ENCODE measurements at regions not wholly inside any gene's neighbourhood (a gene's known extent, or its start where the extent isn't known, plus 50 kb on each side); places are given as distances from the start of the nearest gene placed in this dataset.

GRCh38 chr2:144679942-144680341 is 160.0 kb upstream of the ZEB2 start:
- TF ChIP-seq ZNF362 (tag by site-specific recombination; IDR thresholded peaks at IDR 0.05) (no peak), OSR2 (tag by site-specific recombination; IDR thresholded peaks at IDR 0.05) (no peak), ZNF670 (tag by site-specific recombination; IDR thresholded peaks at IDR 0.05; ENCODE audit: low read depth) (no peak), HOXA7 (CRISPR knock-in tag; IDR thresholded peaks at IDR 0.05; ENCODE audit: borderline replicate concordance) (no peak)
- no peak overlapping the region for H3K27ac ChIP-seq (ENCODE audit: extremely low read depth, low read depth, low read length)
- CTCF ChIA-PET: no interaction called here
- no peaks in the 10 kb centered on the region for H3K4me1 ChIP-seq (ENCODE audit: control insufficient read depth, insufficient read depth, low read length)
- no peaks in the 10 kb centered on the region for H3K9me3 ChIP-seq (ENCODE audit: control insufficient read depth, insufficient read depth, low read depth, low read length)
- H3K4me3 ChIP-seq (ENCODE audit: low read depth, low read length): no peak overlapping the region
- POLR2A ChIA-PET: no interaction called here
- H3K36me3 ChIP-seq (ENCODE audit: control insufficient read depth in 2 of 2, insufficient read depth in 1 of 2, low read length in 2 of 2): no peaks in the 10 kb centered on the region

- ChIA-PET CTCF (interaction anchor here (1.2 to 1.3 kb wide), 2 partner anchors 10 to 12 kb away, joined by 3 read pairs; no protein-coding TSS in a partner anchor), POLR2A (no interaction called here)
- Histone ChIP-seq H3K27ac (ENCODE audit: extremely low read depth, low read depth, low read length) (no peak overlapping the region), H3K4me1 (ENCODE audit: control insufficient read depth, insufficient read depth, low read length) (no peaks in the 10 kb centered on the region), H3K4me3 (ENCODE audit: low read depth, low read length) (no peak overlapping the region), H3K9me3 (ENCODE audit: control insufficient read depth, insufficient read depth, low read depth, low read length) (no peaks in the 10 kb centered on the region), H3K36me3 (ENCODE audit: control insufficient read depth in 2 of 2, insufficient read depth in 1 of 2, low read length in 2 of 2) (no peaks in the 10 kb centered on the region)
- TF ChIP-seq ZNF2 (tag by site-specific recombination; IDR thresholded peaks at IDR 0.05) (no peak), ZSCAN30 (tag by site-specific recombination; IDR thresholded peaks at IDR 0.05) (no peak), IKZF3 (tag by site-specific recombination; IDR thresholded peaks at IDR 0.05) (no peak), MEIS1 (CRISPR knock-in tag; IDR thresholded peaks at IDR 0.05; ENCODE audit: borderline replicate concordance) (no peak), ZNF664 (tag by site-specific recombination; IDR thresholded peaks at IDR 0.05) (no peak), ZNF214 (tag by site-specific recombination; IDR thresholded peaks at IDR 0.05; ENCODE audit: borderline replicate concordance) (no peak), PRDM10 (tag by site-specific recombination; IDR thresholded peaks at IDR 0.05) (no peak), TCF7L2 (IDR thresholded peaks at IDR 0.05; ENCODE audit: borderline replicate concordance, low read depth, low read length) (no peak), ZSCAN18 (tag by site-specific recombination; IDR thresholded peaks at IDR 0.05) (no peak), HOXC10 (CRISPR knock-in tag; IDR thresholded peaks at IDR 0.05) (no peak), BCL11B (tag by site-specific recombination; IDR thresholded peaks at IDR 0.05; ENCODE audit: low read depth) (no peak), ZNF639 (tag by site-specific recombination; IDR thresholded peaks at IDR 0.05) (no peak), KLF1 (tag by site-specific recombination; IDR thresholded peaks at IDR 0.05) (no peak), ZNF121 (tag by site-specific recombination; IDR thresholded peaks at IDR 0.05) (no peak), ZFHX2 (tag by site-specific recombination; conservative IDR thresholded peaks at IDR 0.05) (no peak)
Measured at GRCh38 chr2:144678736-144679135, 158.8 kb upstream of the ZEB2 start.

All from HEK293 (cell line).